HepG2 (cell line): ENCODE measurements at regions not wholly inside any gene's neighbourhood (a gene's known extent, or its start where the extent isn't known, plus 50 kb on each side); places are given as distances from the start of the nearest gene placed in this dataset.

ENCODE experiments used
- EED ChIP-seq: sonication (generic); formaldehyde crosslinking; IDR thresholded peaks from 2 replicates; pipeline ENCODE4 v1.5.0; 2020; ENCODE audit warnings: mild to moderate bottlenecking, missing genetic modification reagents
- TAF1 ChIP-seq: sonication (generic); formaldehyde crosslinking; IDR thresholded peaks from 2 replicates; pipeline ENCODE4 v1.4.0; 2020; ENCODE audit warnings: missing genetic modification reagents
- ZBTB21 ChIP-seq: sonication (generic); formaldehyde crosslinking; IDR thresholded peaks from 2 replicates; pipeline ENCODE4 v1.4.0; 2020; ENCODE audit warnings: missing genetic modification reagents
- ZNF354B ChIP-seq: sonication (generic); formaldehyde crosslinking; IDR thresholded peaks from 2 replicates; pipeline ENCODE4 v1.8.0; 2022; ENCODE audit warnings: mild to moderate bottlenecking, missing genetic modification reagents

DNA sequence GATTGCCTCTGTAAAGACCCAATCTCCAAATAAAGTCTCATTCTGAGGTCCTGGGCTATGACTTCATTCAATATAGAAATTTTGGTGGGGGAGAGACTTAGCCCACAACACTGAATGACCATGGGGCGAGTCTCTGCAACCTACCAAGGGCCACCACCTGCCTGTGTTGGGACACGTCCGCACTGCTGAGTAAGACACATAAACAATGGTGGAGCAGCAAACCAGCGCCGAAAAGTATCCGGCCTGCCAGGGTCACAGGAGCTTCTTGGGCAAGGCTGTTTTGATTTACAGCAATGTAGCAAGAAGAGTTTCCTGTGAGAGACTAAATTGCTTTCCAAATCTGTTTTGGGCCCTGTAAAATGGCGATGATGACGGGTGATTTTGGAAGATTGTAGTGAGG is 122.3 kb downstream of the SHANK2 start:
- TF ChIP-seq ZBTB21 (CRISPR knock-in tag) (no peak), TAF1 (CRISPR knock-in tag) (no peak), ZNF354B (CRISPR knock-in tag) (no peak), EED (no peak)
